ENCODE measurements at regions not wholly inside any gene's neighbourhood (a gene's known extent, or its start where the extent isn't known, plus 50 kb on each side); places are given as distances from the start of the nearest gene placed in this dataset.

- H3K27ac ChIP-seq, result no peak overlapping the region
- FAIRE-seq (no peak), DNase-seq (ENCODE audit: low read depth in 1 of 2, low spot score in 1 of 2) (no peak), ATAC-seq (no peak)
- TF ChIP-seq FOXS1 (CRISPR knock-in tag; IDR thresholded peaks at IDR 0.05), result no peak
- no peak for TF ChIP-seq MAFK (IDR thresholded peaks at IDR 0.05; ENCODE audit: partially characterized antibody)
- TF ChIP-seq, protein P1, sequence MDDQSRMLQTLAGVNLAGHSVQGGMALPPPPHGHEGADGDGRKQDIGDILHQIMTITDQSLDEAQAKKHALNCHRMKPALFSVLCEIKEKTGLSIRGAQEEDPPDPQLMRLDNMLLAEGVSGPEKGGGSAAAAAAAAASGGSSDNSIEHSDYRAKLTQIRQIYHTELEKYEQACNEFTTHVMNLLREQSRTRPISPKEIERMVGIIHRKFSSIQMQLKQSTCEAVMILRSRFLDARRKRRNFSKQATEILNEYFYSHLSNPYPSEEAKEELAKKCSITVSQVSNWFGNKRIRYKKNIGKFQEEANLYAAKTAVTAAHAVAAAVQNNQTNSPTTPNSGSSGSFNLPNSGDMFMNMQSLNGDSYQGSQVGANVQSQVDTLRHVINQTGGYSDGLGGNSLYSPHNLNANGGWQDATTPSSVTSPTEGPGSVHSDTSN (IDR thresholded peaks at IDR 0.05), result no peak
- no peak for TF ChIP-seq FOSL2 (IDR thresholded peaks at IDR 0.05)
- TF ChIP-seq FOSL2 (CRISPR knock-in tag; IDR thresholded peaks at IDR 0.05), result no peak
- no peak for TF ChIP-seq RARB (CRISPR knock-in tag; IDR thresholded peaks at IDR 0.05)
- TF ChIP-seq TFCP2L1 (CRISPR knock-in tag; IDR thresholded peaks at IDR 0.05), result no peak
- no peak for TF ChIP-seq SREBF2 (IDR thresholded peaks at IDR 0.05)
- TF ChIP-seq NPAS2 (CRISPR knock-in tag; IDR thresholded peaks at IDR 0.05; ENCODE audit: borderline replicate concordance), result no peak
- no peak for TF ChIP-seq MAZ (IDR thresholded peaks at IDR 0.05; ENCODE audit: borderline replicate concordance, low read depth, low read length)
- no peak for TF ChIP-seq HEYL (CRISPR knock-in tag; IDR thresholded peaks at IDR 0.05)
- no peaks in the 10 kb centered on the region for H3K9me3 ChIP-seq
- no peak overlapping the region for H3K4me3 ChIP-seq
- WGBS (ENCODE audit: missing lambda C conversion rate), result 2% methylated on average over 11 of the region's 11 CpGs
- no peaks in the 10 kb centered on the region for H3K4me1 ChIP-seq
- CTCF ChIA-PET, result interaction anchor here (1.0 kb wide), 1 partner anchor 12 kb away, joined by 3 read pairs; no protein-coding TSS in a partner anchor
- POLR2A ChIA-PET, result no interaction called here
- H3K4me2 ChIP-seq, result no peak overlapping the region
These were observed 337.1 kb upstream of the KAZN start for GRCh38 chr1:14261395-14261794.

DNA sequence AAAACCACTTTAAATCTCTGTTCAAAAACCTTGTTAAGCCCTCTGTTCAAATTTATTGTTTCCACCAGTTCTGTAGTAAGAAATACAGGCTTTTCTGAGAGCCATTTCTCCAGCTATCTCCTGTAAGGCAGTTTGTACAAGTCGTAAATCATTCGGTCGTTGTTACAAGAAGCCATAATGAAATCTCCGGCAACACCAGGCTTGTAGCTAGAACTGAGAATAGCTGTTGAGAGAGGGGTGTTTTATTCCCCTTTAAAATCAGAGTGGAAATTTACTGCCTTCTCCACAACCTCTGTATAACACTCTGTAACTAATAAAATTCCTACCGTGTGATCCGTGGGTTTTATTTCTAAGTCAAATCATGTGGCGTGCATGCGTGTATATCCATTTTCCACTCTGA is 335.8 kb upstream of the KAZN start:
- no peak for ATAC-seq
- H3K9me3 ChIP-seq, result no peaks in the 10 kb centered on the region
- H3K4me2 ChIP-seq, result no peak overlapping the region
- ChIA-PET CTCF (interaction anchor here (0.6 to 1.3 kb wide), 2 partner anchors 11 to 18 kb away, joined by 3 to 4 read pairs; no protein-coding TSS in a partner anchor), POLR2A (no interaction called here)
- no peak for DNase-seq (ENCODE audit: low read depth in 1 of 2, low spot score in 1 of 2)
- WGBS (ENCODE audit: missing lambda C conversion rate), result 46% methylated on average over 8 of the region's 8 CpGs
- H3K4me1 ChIP-seq, result no peaks in the 10 kb centered on the region
- no peak overlapping the region for H3K4me3 ChIP-seq
- TF ChIP-seq EHMT2 (IDR thresholded peaks at IDR 0.05; ENCODE audit: low read depth) (no peak), RARB (CRISPR knock-in tag; IDR thresholded peaks at IDR 0.05) (no peak), RCOR1 (IDR thresholded peaks at IDR 0.05; ENCODE audit: low read depth, low read length) (no peak), KDM1A (IDR thresholded peaks at IDR 0.05; ENCODE audit: low read depth) (no peak), HOXB5 (CRISPR knock-in tag; IDR thresholded peaks at IDR 0.05) (no peak), ZNF302 (CRISPR knock-in tag; IDR thresholded peaks at IDR 0.05) (no peak), RFX5 (IDR thresholded peaks at IDR 0.05) (no peak), ZFP36 (IDR thresholded peaks at IDR 0.05; ENCODE audit: borderline replicate concordance, partially characterized antibody) (no peak), HMGXB4 (CRISPR knock-in tag; IDR thresholded peaks at IDR 0.05; ENCODE audit: borderline replicate concordance) (no peak), CBX8 (IDR thresholded peaks at IDR 0.05) (no peak), ATOH8 (CRISPR knock-in tag; IDR thresholded peaks at IDR 0.05; ENCODE audit: low read depth) (no peak), HEYL (CRISPR knock-in tag; IDR thresholded peaks at IDR 0.05) (no peak), MAFK (IDR thresholded peaks at IDR 0.05; ENCODE audit: partially characterized antibody) (no peak), REST (IDR thresholded peaks at IDR 0.05) (no peak)
- TF ChIP-seq, protein P2, sequence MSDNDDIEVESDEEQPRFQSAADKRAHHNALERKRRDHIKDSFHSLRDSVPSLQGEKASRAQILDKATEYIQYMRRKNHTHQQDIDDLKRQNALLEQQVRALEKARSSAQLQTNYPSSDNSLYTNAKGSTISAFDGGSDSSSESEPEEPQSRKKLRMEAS (IDR thresholded peaks at IDR 0.05), result no peak
- no peak overlapping the region for H3K27ac ChIP-seq
- FAIRE-seq, result no peak
